ENCODE measurements at regions not wholly inside any gene's neighbourhood (a gene's known extent, or its start where the extent isn't known, plus 50 kb on each side); places are given as distances from the start of the nearest gene placed in this dataset.

DNA sequence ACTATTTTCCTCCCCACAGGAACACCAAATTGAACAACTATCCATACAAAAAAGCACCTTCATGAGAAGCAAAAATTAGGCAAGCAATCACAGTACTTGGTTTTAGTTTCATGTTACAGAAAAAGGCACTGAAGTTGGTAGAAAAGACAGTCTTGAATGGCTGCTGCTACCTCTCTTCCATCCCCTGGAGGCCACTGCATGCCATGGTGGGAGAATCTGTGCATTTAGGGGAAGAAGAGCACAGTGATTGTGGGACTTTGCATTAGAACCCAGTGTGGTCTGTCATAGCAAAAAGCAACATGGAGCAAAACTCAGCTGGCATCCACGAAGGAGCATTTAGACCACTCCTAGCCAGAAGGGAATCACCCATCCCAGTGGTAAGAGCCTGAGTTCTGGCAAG lies 941.9 kb downstream of the PCDH18 start:
- DNase-seq (ENCODE audit: extremely low read depth, low read depth, low spot score): no peak

DNA sequence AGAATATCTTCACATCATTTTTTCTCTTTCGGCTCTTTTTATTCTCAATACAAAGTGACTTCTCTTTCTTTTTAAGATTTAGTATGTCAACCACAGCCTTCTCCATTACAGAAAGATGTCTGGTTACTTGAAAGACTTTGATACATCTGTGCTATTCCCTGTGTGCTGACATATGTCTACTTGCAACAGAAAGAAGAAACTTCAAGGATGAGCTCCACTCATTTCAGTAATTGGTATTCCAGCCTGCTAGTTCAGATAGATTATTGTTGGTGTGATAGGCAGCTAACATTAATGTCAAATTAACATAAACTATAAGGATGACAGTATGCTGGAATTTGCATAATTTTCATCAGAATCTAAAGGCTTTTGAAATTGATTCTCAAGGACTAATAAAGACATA lies 948.7 kb downstream of the PCDH18 start:
- no peak for DNase-seq (ENCODE audit: extremely low read depth, low read depth, low spot score)

- no peak for DNase-seq (ENCODE audit: extremely low read depth, low read depth, low spot score)
These were observed 951.2 kb downstream of the PCDH18 start for GRCh38 chr4:136581119-136581518.

- DNase-seq (ENCODE audit: extremely low read depth, low read depth, low spot score): no peak
These were observed 957.1 kb downstream of the PCDH18 start for GRCh38 chr4:136575146-136575545.

- no peak for DNase-seq (ENCODE audit: extremely low read depth, low read depth, low spot score)
These were observed 958.8 kb downstream of the PCDH18 start for GRCh38 chr4:136573460-136573859.

- no peak for DNase-seq (ENCODE audit: extremely low read depth, low read depth, low spot score)
These were observed 961.0 kb downstream of the PCDH18 start for GRCh38 chr4:136571315-136571714.

GRCh38 chr4:136562834-136563233 lies 969.5 kb downstream of the PCDH18 start:
- no peak for DNase-seq (ENCODE audit: extremely low read depth, low read depth, low spot score)

DNA sequence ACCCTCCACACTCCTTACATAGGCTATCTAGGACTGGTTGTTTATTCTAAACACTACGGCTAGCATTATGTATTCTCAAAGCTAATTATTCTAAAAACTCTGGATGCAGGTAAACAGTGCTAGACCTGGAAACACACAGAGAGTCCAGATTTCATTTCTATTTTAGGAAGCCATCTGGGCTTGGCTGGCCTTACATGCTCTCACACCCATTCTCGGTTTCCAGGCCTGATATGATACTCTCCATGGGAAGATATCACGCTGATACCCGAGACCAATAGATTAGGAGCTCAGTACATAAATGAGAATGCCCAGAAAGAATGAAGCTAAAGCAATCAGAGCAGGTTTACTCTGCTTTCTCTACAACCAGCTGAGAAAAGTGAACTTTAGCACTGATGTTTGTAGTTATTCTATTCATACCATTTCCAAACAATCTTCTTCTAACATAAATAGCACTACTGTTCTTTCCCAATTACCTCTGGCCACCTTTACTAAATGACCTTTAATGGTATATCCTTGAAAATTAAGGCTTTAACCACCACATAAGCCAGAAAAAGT lies 973.3 kb downstream of the PCDH18 start:
- DNase-seq (ENCODE audit: extremely low read depth, low read depth, low spot score): no peak

GRCh38 chr4:136557396-136557795 lies 974.9 kb downstream of the PCDH18 start:
- no peak for DNase-seq (ENCODE audit: extremely low read depth, low read depth, low spot score)

GRCh38 chr4:136554033-136554432 lies 978.3 kb downstream of the PCDH18 start:
- no peak for DNase-seq (ENCODE audit: extremely low read depth, low read depth, low spot score)

- no peak for DNase-seq (ENCODE audit: extremely low read depth, low read depth, low spot score)
These were observed 980.5 kb downstream of the PCDH18 start for GRCh38 chr4:136551753-136552152.

- DNase-seq (ENCODE audit: extremely low read depth, low read depth, low spot score): no peak
These were observed 991.5 kb downstream of the PCDH18 start for GRCh38 chr4:136540747-136541146.

GRCh38 chr4:136528131-136528530 lies 1004.2 kb downstream of the PCDH18 start:
- DNase-seq (ENCODE audit: extremely low read depth, low read depth, low spot score): no peak

GRCh38 chr4:136526517-136526916 lies 1005.8 kb downstream of the PCDH18 start:
- DNase-seq (ENCODE audit: extremely low read depth, low read depth, low spot score): no peak

DNA sequence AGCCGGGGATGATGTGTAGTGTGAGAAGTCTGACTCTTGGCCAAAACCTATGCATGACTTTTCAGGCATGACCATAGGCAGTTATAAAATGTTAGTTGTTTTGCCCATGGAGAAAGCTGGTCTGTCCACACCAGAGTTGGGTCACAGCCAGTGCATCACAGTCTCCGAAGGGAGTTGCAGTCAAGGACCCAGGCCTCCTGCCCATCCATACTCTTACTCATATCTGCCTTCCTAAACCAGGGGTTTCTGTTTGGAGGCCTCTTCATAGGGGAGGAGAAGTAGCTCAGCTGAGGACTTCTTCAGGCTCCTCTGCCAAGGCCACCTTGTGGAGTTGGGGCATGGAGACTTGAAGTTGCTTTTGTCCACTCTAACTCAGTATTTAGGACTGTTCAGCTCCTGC lies 1008.3 kb downstream of the PCDH18 start:
- DNase-seq (ENCODE audit: extremely low read depth, low read depth, low spot score): no peak

GRCh38 chr4:136516371-136516770 lies 1015.9 kb downstream of the PCDH18 start:
- no peak for DNase-seq (ENCODE audit: extremely low read depth, low read depth, low spot score)

GRCh38 chr4:136505020-136505419 lies 1027.3 kb downstream of the PCDH18 start:
- no peak for DNase-seq (ENCODE audit: extremely low read depth, low read depth, low spot score)

- no peak for DNase-seq (ENCODE audit: extremely low read depth, low read depth, low spot score)
These were observed 1036.4 kb downstream of the PCDH18 start for GRCh38 chr4:136495851-136496250.

- no peak for DNase-seq (ENCODE audit: extremely low read depth, low read depth, low spot score)
These were observed 1037.2 kb downstream of the PCDH18 start for GRCh38 chr4:136495076-136495475.

DNA sequence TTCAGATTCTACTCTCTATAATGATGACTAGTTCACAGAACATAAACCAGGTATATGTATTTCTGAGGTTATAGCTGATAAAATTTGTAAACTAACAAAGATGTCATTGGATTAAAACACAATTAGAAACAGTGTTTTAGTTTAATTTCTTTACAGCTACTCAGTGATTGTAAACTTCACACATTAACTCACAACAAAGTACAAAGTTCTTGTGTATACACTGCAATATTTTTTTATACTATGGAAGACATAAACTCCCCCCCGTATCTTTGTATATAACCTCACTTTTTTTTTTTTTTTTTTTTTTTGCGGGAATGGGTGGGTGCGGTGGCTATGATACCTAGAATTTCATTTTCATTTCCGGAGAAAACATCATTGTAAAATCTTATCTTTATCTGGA lies 1043.2 kb downstream of the PCDH18 start:
- no peak for DNase-seq (ENCODE audit: extremely low read depth, low read depth, low spot score)

DNA sequence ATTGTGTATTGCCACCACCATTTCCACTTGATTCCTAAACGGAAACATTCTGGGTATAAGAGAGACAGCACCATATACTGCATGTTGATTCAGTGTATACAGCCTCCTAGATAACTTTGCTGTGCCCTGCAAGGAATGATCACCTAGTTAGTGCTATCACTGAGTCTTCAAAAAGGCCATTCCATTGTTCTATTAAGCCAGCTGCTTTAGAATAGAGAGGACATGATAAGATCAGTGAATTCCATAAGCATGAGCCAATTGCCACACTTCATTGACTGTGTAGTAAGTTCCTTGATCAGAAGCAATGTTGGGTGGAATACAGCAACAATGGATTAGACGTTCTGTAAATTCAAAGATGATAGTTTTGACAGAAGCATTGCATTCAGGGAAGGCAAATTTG lies 1047.3 kb downstream of the PCDH18 start:
- no peak for DNase-seq (ENCODE audit: extremely low read depth, low read depth, low spot score)

GRCh38 chr4:136476753-136477152 lies 1055.5 kb downstream of the PCDH18 start:
- DNase-seq (ENCODE audit: extremely low read depth, low read depth, low spot score): no peak

DNA sequence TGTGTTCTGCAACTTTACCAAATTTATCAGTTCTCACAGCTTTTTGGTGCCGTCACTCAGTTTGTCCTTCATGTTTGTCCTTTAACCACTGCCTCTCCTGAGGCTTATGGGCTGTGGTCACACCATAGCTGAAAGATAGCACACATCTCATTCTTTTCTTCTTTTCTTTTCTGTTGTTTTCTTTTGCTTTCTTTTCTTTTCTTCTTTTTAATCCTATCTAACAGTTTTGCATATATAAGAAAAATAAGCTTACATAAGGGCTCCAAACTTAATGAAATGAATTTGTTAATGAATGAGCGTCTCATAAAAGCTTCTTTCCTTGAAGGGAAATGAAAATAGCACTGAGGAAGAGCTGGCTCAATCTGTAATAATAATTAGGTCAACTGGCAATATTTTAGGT lies 1061.2 kb downstream of the PCDH18 start:
- DNase-seq (ENCODE audit: extremely low read depth, low read depth, low spot score): no peak

Measured in glomerular endothelial cell (primary cell).